ENCODE measurements at regions not wholly inside any gene's neighbourhood (a gene's known extent, or its start where the extent isn't known, plus 50 kb on each side); places are given as distances from the start of the nearest gene placed in this dataset.
"Not testable (repeated sequence)": the region's sequence is repeated elsewhere in the genome, so short reads cannot be mapped to it uniquely, and the experiment has no call there.

- no peak overlapping the region for H3K27ac ChIP-seq (ENCODE audit: low read depth, low read length)
Observed at GRCh38 chr4:32909053-32909452, 2188.9 kb downstream of the PCDH7 start.

GRCh38 chr4:32909736-32910135 lies 2189.6 kb downstream of the PCDH7 start:
- H3K4me1 ChIP-seq (ENCODE audit: insufficient read depth, low read length) = no peaks in the 10 kb centered on the region
- no peak overlapping the region for H3K9ac ChIP-seq (ENCODE audit: low read length)
- no peaks in the 10 kb centered on the region for H3K36me3 ChIP-seq (ENCODE audit: insufficient read depth, low read length)
- no peak overlapping the region for H3K27ac ChIP-seq (ENCODE audit: low read depth, low read length)
- H3K27me3 ChIP-seq (ENCODE audit: control insufficient read depth in 1 of 2, insufficient read depth in 2 of 2, low read length in 2 of 2) = no peaks in the 10 kb centered on the region
- H3K9me3 ChIP-seq (ENCODE audit: low read length) = no peaks in the 10 kb centered on the region
- H3K4me3 ChIP-seq (ENCODE audit: low read depth in 1 of 2, low read length in 2 of 2) = no peak overlapping the region

More at GRCh38 chr4:32909053-32909452, 2188.9 kb downstream of the PCDH7 start:
- Histone ChIP-seq H3K4me3 (ENCODE audit: low read depth in 1 of 2, low read length in 2 of 2) (no peak overlapping the region), H3K9ac (ENCODE audit: low read length) (no peak overlapping the region), H3K9me3 (ENCODE audit: low read length) (no peaks in the 10 kb centered on the region), H3K27me3 (ENCODE audit: control insufficient read depth in 1 of 2, insufficient read depth in 2 of 2, low read length in 2 of 2) (no peaks in the 10 kb centered on the region), H3K36me3 (ENCODE audit: insufficient read depth, low read length) (no peaks in the 10 kb centered on the region), H3K4me1 (ENCODE audit: insufficient read depth, low read length) (no peaks in the 10 kb centered on the region)

DNA sequence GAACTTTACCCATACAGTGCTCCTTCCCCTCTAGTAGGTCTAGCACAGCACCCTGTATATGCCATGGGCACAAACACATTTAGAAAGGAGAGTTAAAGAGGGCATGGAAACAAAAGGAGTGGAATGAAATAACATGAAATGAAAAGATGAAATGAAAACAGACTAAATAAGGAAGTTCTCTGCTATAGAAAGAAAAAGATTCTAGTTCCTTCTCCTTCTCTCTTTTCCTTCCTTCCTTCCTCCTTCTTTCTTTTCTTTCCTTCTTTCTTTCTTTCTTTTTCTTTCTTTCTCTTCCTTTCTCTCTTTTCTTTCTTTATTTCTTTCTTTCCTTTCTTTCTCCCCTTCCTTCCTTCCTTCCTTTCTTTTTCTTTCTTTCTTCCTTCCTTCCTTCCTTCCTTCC lies 2197.4 kb downstream of the PCDH7 start:
- Histone ChIP-seq H3K4me3 (ENCODE audit: low read depth in 1 of 2, low read length in 2 of 2) (no peak overlapping the region), H3K27me3 (ENCODE audit: control insufficient read depth in 1 of 2, insufficient read depth in 2 of 2, low read length in 2 of 2) (no peaks in the 10 kb centered on the region), H3K4me1 (ENCODE audit: insufficient read depth, low read length) (no peaks in the 10 kb centered on the region), H3K9me3 (ENCODE audit: low read length) (no peaks in the 10 kb centered on the region), H3K9ac (ENCODE audit: low read length) (no peak overlapping the region), H3K36me3 (ENCODE audit: insufficient read depth, low read length) (no peaks in the 10 kb centered on the region), H3K27ac (ENCODE audit: low read depth, low read length) (no peak overlapping the region)

- H3K36me3 ChIP-seq (ENCODE audit: insufficient read depth, low read length) = no peaks in the 10 kb centered on the region
- no peak overlapping the region for H3K4me3 ChIP-seq (ENCODE audit: low read depth in 1 of 2, low read length in 2 of 2)
- H3K27me3 ChIP-seq (ENCODE audit: control insufficient read depth in 1 of 2, insufficient read depth in 2 of 2, low read length in 2 of 2) = no peaks in the 10 kb centered on the region
- H3K4me1 ChIP-seq (ENCODE audit: insufficient read depth, low read length) = peaks cover 16% of the 10 kb centered on the region
- no peaks in the 10 kb centered on the region for H3K9me3 ChIP-seq (ENCODE audit: low read length)
- H3K9ac ChIP-seq (ENCODE audit: low read length) = no peak overlapping the region
- H3K27ac ChIP-seq (ENCODE audit: low read depth, low read length) = no peak overlapping the region
Observed at GRCh38 chr4:32929796-32930699, 2209.9 kb downstream of the PCDH7 start.

GRCh38 chr4:32930700-32931099 lies 2210.5 kb downstream of the PCDH7 start:
- Histone ChIP-seq H3K4me3 (ENCODE audit: low read depth in 1 of 2, low read length in 2 of 2) (no peak overlapping the region), H3K4me1 (ENCODE audit: insufficient read depth, low read length) (peaks cover 16% of the 10 kb centered on the region), H3K9me3 (ENCODE audit: low read length) (no peaks in the 10 kb centered on the region), H3K9ac (ENCODE audit: low read length) (no peak overlapping the region), H3K27me3 (ENCODE audit: control insufficient read depth in 1 of 2, insufficient read depth in 2 of 2, low read length in 2 of 2) (no peaks in the 10 kb centered on the region), H3K27ac (ENCODE audit: low read depth, low read length) (no peak overlapping the region), H3K36me3 (ENCODE audit: insufficient read depth, low read length) (no peaks in the 10 kb centered on the region)

- H3K36me3 ChIP-seq (ENCODE audit: insufficient read depth, low read length) = no peaks in the 10 kb centered on the region
- no peaks in the 10 kb centered on the region for H3K9me3 ChIP-seq (ENCODE audit: low read length)
- H3K27ac ChIP-seq (ENCODE audit: low read depth, low read length) = no peak overlapping the region
- peaks cover 16% of the 10 kb centered on the region for H3K4me1 ChIP-seq (ENCODE audit: insufficient read depth, low read length)
- no peaks in the 10 kb centered on the region for H3K27me3 ChIP-seq (ENCODE audit: control insufficient read depth in 1 of 2, insufficient read depth in 2 of 2, low read length in 2 of 2)
- H3K4me3 ChIP-seq (ENCODE audit: low read depth in 1 of 2, low read length in 2 of 2) = no peak overlapping the region
- H3K9ac ChIP-seq (ENCODE audit: low read length) = no peak overlapping the region
Observed at GRCh38 chr4:32931475-32931874, 2211.3 kb downstream of the PCDH7 start.

DNA sequence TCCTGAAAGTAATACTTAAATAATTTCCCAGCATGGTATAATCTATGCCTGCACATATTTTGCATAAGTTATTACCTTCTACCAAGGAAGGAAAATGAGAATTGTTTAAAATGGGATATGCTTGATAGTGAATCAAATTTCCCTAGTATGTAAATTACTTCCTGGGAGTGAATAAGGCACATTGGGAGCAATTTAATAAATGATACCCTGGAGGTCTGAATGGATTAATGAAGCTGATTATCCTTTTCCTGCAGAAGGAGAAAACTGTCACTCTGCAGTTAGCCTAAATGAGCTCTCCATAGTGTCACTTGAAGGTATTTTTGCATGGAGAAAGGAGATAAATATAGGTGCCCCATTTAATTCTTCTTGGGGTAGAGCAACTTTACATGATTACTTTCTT lies 2212.0 kb downstream of the PCDH7 start:
- Histone ChIP-seq H3K9me3 (ENCODE audit: low read length) (no peaks in the 10 kb centered on the region), H3K9ac (ENCODE audit: low read length) (no peak overlapping the region), H3K4me1 (ENCODE audit: insufficient read depth, low read length) (peaks cover 16% of the 10 kb centered on the region), H3K4me3 (ENCODE audit: low read depth in 1 of 2, low read length in 2 of 2) (no peak overlapping the region), H3K27me3 (ENCODE audit: control insufficient read depth in 1 of 2, insufficient read depth in 2 of 2, low read length in 2 of 2) (no peaks in the 10 kb centered on the region), H3K27ac (ENCODE audit: low read depth, low read length) (no peak overlapping the region), H3K36me3 (ENCODE audit: insufficient read depth, low read length) (no peaks in the 10 kb centered on the region)

DNA sequence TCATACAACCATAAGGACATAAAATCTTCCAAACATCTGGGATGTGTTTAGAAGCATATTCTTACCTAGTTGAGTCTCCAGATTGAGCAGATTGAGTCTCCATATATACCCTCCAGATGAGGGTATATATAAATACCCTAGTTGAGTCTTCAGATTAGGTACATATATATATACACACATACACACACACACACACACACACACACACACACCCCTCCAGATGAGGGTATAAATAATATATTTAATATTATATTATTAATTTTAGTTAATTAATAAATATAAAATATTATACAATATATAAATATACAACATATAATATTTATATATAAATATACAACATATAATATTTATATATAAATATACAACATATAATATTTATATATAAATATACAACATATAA lies 2219.1 kb downstream of the PCDH7 start:
- H3K36me3 ChIP-seq (ENCODE audit: insufficient read depth, low read length); H3K9me3 ChIP-seq (ENCODE audit: low read length); H3K27me3 ChIP-seq (ENCODE audit: control insufficient read depth in 1 of 2, insufficient read depth in 2 of 2, low read length in 2 of 2); H3K4me3 ChIP-seq (ENCODE audit: low read depth in 1 of 2, low read length in 2 of 2); H3K4me1 ChIP-seq (ENCODE audit: insufficient read depth, low read length); H3K9ac ChIP-seq (ENCODE audit: low read length); H3K27ac ChIP-seq (ENCODE audit: low read depth, low read length): not testable (repeated sequence)

DNA sequence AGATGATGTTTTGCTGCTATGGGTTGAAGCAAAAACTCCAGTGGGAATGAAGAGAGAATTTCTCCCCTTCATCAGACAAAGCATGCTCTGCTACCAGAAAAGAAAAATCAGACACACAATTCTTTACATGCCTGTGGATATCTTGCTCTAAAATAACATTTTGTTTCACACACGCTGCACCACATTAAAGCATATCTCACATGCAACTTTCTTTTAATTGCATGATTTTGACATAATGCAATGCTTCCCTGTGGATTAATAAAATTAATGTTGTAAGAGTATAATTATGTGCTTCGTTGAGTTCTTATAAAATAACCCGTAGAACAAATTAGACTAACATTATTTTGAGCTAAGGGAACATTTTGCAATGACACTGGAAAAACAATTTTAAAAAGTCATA lies 2230.7 kb downstream of the PCDH7 start:
- Histone ChIP-seq H3K27me3 (ENCODE audit: control insufficient read depth in 1 of 2, insufficient read depth in 2 of 2, low read length in 2 of 2) (no peaks in the 10 kb centered on the region), H3K27ac (ENCODE audit: low read depth, low read length) (no peak overlapping the region), H3K9me3 (ENCODE audit: low read length) (no peaks in the 10 kb centered on the region), H3K9ac (ENCODE audit: low read length) (no peak overlapping the region), H3K36me3 (ENCODE audit: insufficient read depth, low read length) (no peaks in the 10 kb centered on the region), H3K4me1 (ENCODE audit: insufficient read depth, low read length) (no peaks in the 10 kb centered on the region), H3K4me3 (ENCODE audit: low read depth in 1 of 2, low read length in 2 of 2) (no peak overlapping the region)

- Histone ChIP-seq H3K27me3 (ENCODE audit: control insufficient read depth in 1 of 2, insufficient read depth in 2 of 2, low read length in 2 of 2) (no peaks in the 10 kb centered on the region), H3K9me3 (ENCODE audit: low read length) (no peaks in the 10 kb centered on the region), H3K4me1 (ENCODE audit: insufficient read depth, low read length) (no peaks in the 10 kb centered on the region), H3K27ac (ENCODE audit: low read depth, low read length) (no peak overlapping the region), H3K9ac (ENCODE audit: low read length) (no peak overlapping the region), H3K4me3 (ENCODE audit: low read depth in 1 of 2, low read length in 2 of 2) (no peak overlapping the region), H3K36me3 (ENCODE audit: insufficient read depth, low read length) (no peaks in the 10 kb centered on the region)
Observed at GRCh38 chr4:32958586-32958985, 2238.4 kb downstream of the PCDH7 start.

DNA sequence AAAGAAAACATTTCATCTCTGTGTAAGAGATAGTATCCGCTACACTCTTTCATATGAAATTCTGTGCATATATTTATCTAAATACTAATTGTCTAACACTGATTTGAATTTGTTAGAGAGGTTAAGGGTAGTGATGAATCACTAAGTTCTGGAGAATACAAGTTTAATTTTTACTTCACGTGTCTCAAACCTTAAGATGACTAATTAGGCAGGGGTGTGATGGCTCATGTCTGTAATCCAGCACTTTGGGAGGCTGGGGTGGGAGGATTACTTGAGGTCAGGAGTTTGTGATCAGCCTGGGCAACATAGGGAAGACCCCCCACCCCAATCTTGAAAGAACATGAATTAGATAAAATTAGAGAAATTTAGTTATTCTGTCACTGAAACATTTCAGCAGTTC lies 2241.9 kb downstream of the PCDH7 start:
- H3K36me3 ChIP-seq (ENCODE audit: insufficient read depth, low read length) = no peaks in the 10 kb centered on the region
- no peak overlapping the region for H3K27ac ChIP-seq (ENCODE audit: low read depth, low read length)
- no peak overlapping the region for H3K9ac ChIP-seq (ENCODE audit: low read length)
- no peaks in the 10 kb centered on the region for H3K9me3 ChIP-seq (ENCODE audit: low read length)
- no peaks in the 10 kb centered on the region for H3K4me1 ChIP-seq (ENCODE audit: insufficient read depth, low read length)
- H3K27me3 ChIP-seq (ENCODE audit: control insufficient read depth in 1 of 2, insufficient read depth in 2 of 2, low read length in 2 of 2) = no peaks in the 10 kb centered on the region
- no peak overlapping the region for H3K4me3 ChIP-seq (ENCODE audit: low read depth in 1 of 2, low read length in 2 of 2)

DNA sequence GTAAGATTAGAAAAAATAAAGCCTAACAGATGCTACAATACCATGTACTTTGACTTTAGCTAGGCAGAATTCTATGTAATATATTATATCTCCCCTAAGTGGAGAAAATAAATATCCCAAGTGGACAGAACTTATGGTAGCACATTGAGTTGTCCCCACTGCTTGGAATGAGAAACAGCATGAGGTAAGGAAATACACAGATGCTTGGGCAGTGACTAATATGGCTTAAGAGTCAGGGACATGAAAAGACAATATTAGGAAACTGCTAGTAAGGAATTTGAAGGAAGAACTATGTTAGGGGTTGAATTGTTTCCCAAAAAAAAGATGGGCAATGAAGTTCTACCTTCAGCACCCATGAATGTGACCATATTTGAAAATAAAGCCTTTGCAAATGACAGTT lies 2265.1 kb downstream of the PCDH7 start:
- no peaks in the 10 kb centered on the region for H3K27me3 ChIP-seq (ENCODE audit: control insufficient read depth in 1 of 2, insufficient read depth in 2 of 2, low read length in 2 of 2)

More for the DNA sequence above, 2265.1 kb downstream of the PCDH7 start:
- Histone ChIP-seq H3K9me3 (ENCODE audit: low read length) (no peaks in the 10 kb centered on the region), H3K36me3 (ENCODE audit: insufficient read depth, low read length) (no peaks in the 10 kb centered on the region), H3K4me3 (ENCODE audit: low read depth in 1 of 2, low read length in 2 of 2) (no peak overlapping the region), H3K9ac (ENCODE audit: low read length) (no peak overlapping the region), H3K27ac (ENCODE audit: low read depth, low read length) (no peak overlapping the region), H3K4me1 (ENCODE audit: insufficient read depth, low read length) (no peaks in the 10 kb centered on the region)
